NCI-H2227 treated with DMSO at 0.1 percent for 48 hours (cell line): ENCODE measurements at regions not wholly inside any gene's neighbourhood (a gene's known extent, or its start where the extent isn't known, plus 50 kb on each side); places are given as distances from the start of the nearest gene placed in this dataset.
"Not testable (repeated sequence)": the region's sequence is repeated elsewhere in the genome, so short reads cannot be mapped to it uniquely, and the experiment has no call there.

Experiments
- DNase-seq: peaks from one replicate; lab custom pipeline; 2025; lab: John Stamatoyannopoulos, UW

- DNase-seq, result no peak
Observed at GRCh38 chr20:6715401-6715941, 52.0 kb upstream of the BMP2 start.

- DNase-seq, result no peak
Observed at GRCh38 chr20:6714279-6714711, 53.2 kb upstream of the BMP2 start.

GRCh38 chr20:6711951-6712649 is 55.4 kb upstream of the BMP2 start:
- DNase-seq, result no peak

- no peak for DNase-seq
Observed at GRCh38 chr20:6709910-6710595, 57.4 kb upstream of the BMP2 start.

GRCh38 chr20:6708010-6708409 is 59.5 kb upstream of the BMP2 start:
- no peak for DNase-seq

GRCh38 chr20:6707321-6707831 is 60.1 kb upstream of the BMP2 start:
- DNase-seq, result no peak

- DNase-seq, result no peak
Observed at GRCh38 chr20:6705926-6706548, 61.4 kb upstream of the BMP2 start.

- no peak for DNase-seq
Observed at GRCh38 chr20:6705106-6705766, 62.2 kb upstream of the BMP2 start.

- no peak for DNase-seq
Observed at GRCh38 chr20:6704132-6704861, 63.2 kb upstream of the BMP2 start.

- no peak for DNase-seq
Observed at GRCh38 chr20:6703656-6704055, 63.8 kb upstream of the BMP2 start.

GRCh38 chr20:6703047-6703446 is 64.4 kb upstream of the BMP2 start:
- no peak for DNase-seq

- DNase-seq, result no peak
Observed at GRCh38 chr20:6702144-6702543, 65.3 kb upstream of the BMP2 start.

- no peak for DNase-seq
Observed at GRCh38 chr20:6700563-6701329, 66.7 kb upstream of the BMP2 start.

- DNase-seq, result no peak
Observed at GRCh38 chr20:6699921-6700562, 67.4 kb upstream of the BMP2 start.

- no peak for DNase-seq
Observed at GRCh38 chr20:6698723-6699122, 68.8 kb upstream of the BMP2 start.

GRCh38 chr20:6698056-6698455 is 69.4 kb upstream of the BMP2 start:
- no peak for DNase-seq

- no peak for DNase-seq
Observed at GRCh38 chr20:6697228-6697972, 70.1 kb upstream of the BMP2 start.

GRCh38 chr20:6696001-6696400 is 71.5 kb upstream of the BMP2 start:
- DNase-seq, result no peak

- not testable (repeated sequence) for DNase-seq
Observed at GRCh38 chr20:6693808-6694198, 73.7 kb upstream of the BMP2 start.
